Endothelial cell of umbilical vein (primary cell): ENCODE measurements at regions not wholly inside any gene's neighbourhood (a gene's known extent, or its start where the extent isn't known, plus 50 kb on each side); places are given as distances from the start of the nearest gene placed in this dataset.

ENCODE experiments used
- CTCF ChIP-seq, 2 donors: IDR thresholded peaks; 1 replicate in 1 of 2; 2 replicates in 1 of 2; pipeline ENCODE4 v1.5.1; 2011; ENCODE audit warnings: low read length in 2 of 2, mild to moderate bottlenecking in 2 of 2, moderate library complexity in 2 of 2, control low read depth in 1 of 2, inconsistent platforms in 1 of 2, low read depth in 1 of 2; ENCODE audit not compliant: insufficient read depth in 1 of 2; ENCODE audit errors: extremely low read depth in 1 of 2
- EZH2 ChIP-seq: IDR thresholded peaks from 2 replicates; pipeline ENCODE4 v1.6.1; 2012; ENCODE audit warnings: borderline replicate concordance, low read depth, mild to moderate bottlenecking, moderate library complexity, low read length, inconsistent platforms; ENCODE audit not compliant: severe bottlenecking
- FOS ChIP-seq: IDR thresholded peaks from 2 replicates; pipeline ENCODE4 v1.6.1; 2011; ENCODE audit warnings: mild to moderate bottlenecking, low read length, moderate library complexity, borderline replicate concordance; ENCODE audit not compliant: insufficient read depth
- JUN ChIP-seq: IDR thresholded peaks from 2 replicates; pipeline ENCODE4 v1.6.1; 2011; ENCODE audit warnings: borderline replicate concordance, low read depth; ENCODE audit not compliant: insufficient read length, insufficient read depth
- MYC ChIP-seq: IDR thresholded peaks from one replicate; pipeline ENCODE4 v1.6.1; 2011; ENCODE audit warnings: mild to moderate bottlenecking, low read depth, low read length
- POLR2AphosphoS5 ChIP-seq: IDR thresholded peaks from 2 replicates; pipeline ENCODE4 v1.6.1; 2012; ENCODE audit warnings: low read depth, mild to moderate bottlenecking, control low read depth, low read length, moderate library complexity; ENCODE audit not compliant: insufficient read depth

GRCh38 chr6:165010556-165011535 lies 298.6 kb downstream of the C6orf118 start:
- no peak for TF ChIP-seq EZH2
- no peak for TF ChIP-seq CTCF (IDR thresholded peaks at IDR 0.05; ENCODE audit: extremely low read depth in 1 of 2, insufficient read depth in 1 of 2, low read depth in 1 of 2, low read length in 2 of 2)
- TF ChIP-seq POLR2AphosphoS5 = no peak
- no peak for TF ChIP-seq JUN
- TF ChIP-seq FOS = no peak
- no peak for TF ChIP-seq MYC
